ENCODE measurements at regions not wholly inside any gene's neighbourhood (a gene's known extent, or its start where the extent isn't known, plus 50 kb on each side); places are given as distances from the start of the nearest gene placed in this dataset.

DNA sequence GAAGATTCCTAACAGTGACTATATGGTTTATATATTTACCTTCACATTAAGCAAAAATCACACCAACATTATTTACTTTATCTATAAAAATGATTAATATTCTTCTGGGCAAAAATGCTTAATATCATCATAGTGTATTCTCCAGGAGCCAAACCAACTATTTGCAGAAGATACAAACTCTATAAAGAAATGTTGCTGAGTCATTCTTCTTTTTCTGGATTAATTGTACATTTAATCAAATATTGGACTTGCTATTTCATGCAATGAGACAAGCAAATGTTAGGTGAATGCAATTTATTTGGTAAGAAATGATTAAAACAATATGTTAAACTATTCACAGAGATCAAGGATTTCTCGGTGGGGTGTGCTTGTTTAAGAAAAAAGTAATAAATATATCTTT is 1075.8 kb downstream of the PCDH9 start:
- TF ChIP-seq, protein P1, sequence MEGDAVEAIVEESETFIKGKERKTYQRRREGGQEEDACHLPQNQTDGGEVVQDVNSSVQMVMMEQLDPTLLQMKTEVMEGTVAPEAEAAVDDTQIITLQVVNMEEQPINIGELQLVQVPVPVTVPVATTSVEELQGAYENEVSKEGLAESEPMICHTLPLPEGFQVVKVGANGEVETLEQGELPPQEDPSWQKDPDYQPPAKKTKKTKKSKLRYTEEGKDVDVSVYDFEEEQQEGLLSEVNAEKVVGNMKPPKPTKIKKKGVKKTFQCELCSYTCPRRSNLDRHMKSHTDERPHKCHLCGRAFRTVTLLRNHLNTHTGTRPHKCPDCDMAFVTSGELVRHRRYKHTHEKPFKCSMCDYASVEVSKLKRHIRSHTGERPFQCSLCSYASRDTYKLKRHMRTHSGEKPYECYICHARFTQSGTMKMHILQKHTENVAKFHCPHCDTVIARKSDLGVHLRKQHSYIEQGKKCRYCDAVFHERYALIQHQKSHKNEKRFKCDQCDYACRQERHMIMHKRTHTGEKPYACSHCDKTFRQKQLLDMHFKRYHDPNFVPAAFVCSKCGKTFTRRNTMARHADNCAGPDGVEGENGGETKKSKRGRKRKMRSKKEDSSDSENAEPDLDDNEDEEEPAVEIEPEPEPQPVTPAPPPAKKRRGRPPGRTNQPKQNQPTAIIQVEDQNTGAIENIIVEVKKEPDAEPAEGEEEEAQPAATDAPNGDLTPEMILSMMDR (IDR thresholded peaks at IDR 0.05; ENCODE audit: insufficient read depth, low read depth, low read length) = no peak
- TF ChIP-seq EZH2 (IDR thresholded peaks at IDR 0.05; ENCODE audit: insufficient read depth, low read length) = no peak

All from astrocyte (in vitro differentiated cells and primary cell).